ELR (cell line): ENCODE measurements at regions not wholly inside any gene's neighbourhood (a gene's known extent, or its start where the extent isn't known, plus 50 kb on each side); places are given as distances from the start of the nearest gene placed in this dataset.

ENCODE experiments used
- DNase-seq: peaks from one replicate; pipeline ENCODE4 v3.0.0-alpha.2; 2015; ENCODE audit warnings: low read depth

GRCh38 chr6:126747728-126748540 lies 370.5 kb upstream of the RSPO3 start:
- no peak for DNase-seq

- no peak for DNase-seq
Observed at GRCh38 chr6:126753606-126754005, 364.9 kb upstream of the RSPO3 start.

- no peak for DNase-seq
Observed at GRCh38 chr6:126761854-126762253, 356.6 kb upstream of the RSPO3 start.

GRCh38 chr6:126764104-126764503 lies 354.4 kb upstream of the RSPO3 start:
- no peak for DNase-seq

GRCh38 chr6:126764671-126765070 lies 353.8 kb upstream of the RSPO3 start:
- DNase-seq: no peak

GRCh38 chr6:126766820-126767219 lies 351.7 kb upstream of the RSPO3 start:
- DNase-seq: no peak

GRCh38 chr6:126767711-126768110 lies 350.8 kb upstream of the RSPO3 start:
- DNase-seq: no peak

GRCh38 chr6:126770176-126770575 lies 348.3 kb upstream of the RSPO3 start:
- DNase-seq: no peak

GRCh38 chr6:126773112-126773805 lies 345.2 kb upstream of the RSPO3 start:
- DNase-seq: no peak

GRCh38 chr6:126779331-126779730 lies 339.1 kb upstream of the RSPO3 start:
- no peak for DNase-seq

- DNase-seq: no peak
Observed at GRCh38 chr6:126781582-126781981, 336.9 kb upstream of the RSPO3 start.

GRCh38 chr6:126784161-126784790 lies 334.2 kb upstream of the RSPO3 start:
- DNase-seq: no peak

- peak; percentile 15 for DNase-seq
Observed at GRCh38 chr6:126786262-126786661, 332.2 kb upstream of the RSPO3 start.

- DNase-seq: no peak
Observed at GRCh38 chr6:126787635-126788034, 330.8 kb upstream of the RSPO3 start.

GRCh38 chr6:126788861-126789365 lies 329.6 kb upstream of the RSPO3 start:
- DNase-seq: no peak

- no peak for DNase-seq
Observed at GRCh38 chr6:126792340-126793085, 326.0 kb upstream of the RSPO3 start.

GRCh38 chr6:126795161-126795560 lies 323.3 kb upstream of the RSPO3 start:
- no peak for DNase-seq

GRCh38 chr6:126797981-126798380 lies 320.5 kb upstream of the RSPO3 start:
- no peak for DNase-seq

- DNase-seq: no peak
Observed at GRCh38 chr6:126803769-126804168, 314.7 kb upstream of the RSPO3 start.

- peak; percentile 68 for DNase-seq
Observed at GRCh38 chr6:126804332-126805064, 314.0 kb upstream of the RSPO3 start.

- no peak for DNase-seq
Observed at GRCh38 chr6:126805861-126806260, 312.6 kb upstream of the RSPO3 start.
